ENCODE measurements at regions not wholly inside any gene's neighbourhood (a gene's known extent, or its start where the extent isn't known, plus 50 kb on each side); places are given as distances from the start of the nearest gene placed in this dataset.

DNA sequence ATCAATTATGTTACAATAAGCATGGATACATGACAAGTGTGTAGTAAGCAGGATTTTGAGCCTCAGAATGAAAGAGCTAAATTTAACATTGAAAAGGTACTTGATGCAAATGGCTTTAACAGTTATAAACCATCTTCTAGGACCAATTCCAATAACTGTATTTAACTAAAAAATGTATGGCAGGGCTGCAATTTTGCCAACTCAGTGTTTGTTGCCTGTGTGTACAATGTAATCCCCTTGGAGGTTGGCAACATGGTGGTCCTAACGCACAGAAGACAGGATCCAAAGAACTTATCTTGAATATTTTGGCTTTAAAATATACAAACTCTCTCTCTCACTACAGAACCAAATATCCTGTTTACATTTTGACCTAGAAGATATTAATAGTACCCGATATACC lies 2314.1 kb downstream of the LRRC4C start:
- no peak overlapping the region for H3K27ac ChIP-seq (replicated peaks)
- TF ChIP-seq, protein P1, sequence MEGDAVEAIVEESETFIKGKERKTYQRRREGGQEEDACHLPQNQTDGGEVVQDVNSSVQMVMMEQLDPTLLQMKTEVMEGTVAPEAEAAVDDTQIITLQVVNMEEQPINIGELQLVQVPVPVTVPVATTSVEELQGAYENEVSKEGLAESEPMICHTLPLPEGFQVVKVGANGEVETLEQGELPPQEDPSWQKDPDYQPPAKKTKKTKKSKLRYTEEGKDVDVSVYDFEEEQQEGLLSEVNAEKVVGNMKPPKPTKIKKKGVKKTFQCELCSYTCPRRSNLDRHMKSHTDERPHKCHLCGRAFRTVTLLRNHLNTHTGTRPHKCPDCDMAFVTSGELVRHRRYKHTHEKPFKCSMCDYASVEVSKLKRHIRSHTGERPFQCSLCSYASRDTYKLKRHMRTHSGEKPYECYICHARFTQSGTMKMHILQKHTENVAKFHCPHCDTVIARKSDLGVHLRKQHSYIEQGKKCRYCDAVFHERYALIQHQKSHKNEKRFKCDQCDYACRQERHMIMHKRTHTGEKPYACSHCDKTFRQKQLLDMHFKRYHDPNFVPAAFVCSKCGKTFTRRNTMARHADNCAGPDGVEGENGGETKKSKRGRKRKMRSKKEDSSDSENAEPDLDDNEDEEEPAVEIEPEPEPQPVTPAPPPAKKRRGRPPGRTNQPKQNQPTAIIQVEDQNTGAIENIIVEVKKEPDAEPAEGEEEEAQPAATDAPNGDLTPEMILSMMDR (IDR thresholded peaks at IDR 0.05; ENCODE audit: insufficient read depth, low read length): no peak
- TF ChIP-seq GABPA (IDR thresholded peaks at IDR 0.05; ENCODE audit: low read depth) (no peak), SPI1 (IDR thresholded peaks at IDR 0.05; ENCODE audit: borderline replicate concordance, low read depth) (no peak), POLR2AphosphoS5 (IDR thresholded peaks at IDR 0.05; ENCODE audit: low read depth) (no peak)
- TF ChIP-seq, protein P2, sequence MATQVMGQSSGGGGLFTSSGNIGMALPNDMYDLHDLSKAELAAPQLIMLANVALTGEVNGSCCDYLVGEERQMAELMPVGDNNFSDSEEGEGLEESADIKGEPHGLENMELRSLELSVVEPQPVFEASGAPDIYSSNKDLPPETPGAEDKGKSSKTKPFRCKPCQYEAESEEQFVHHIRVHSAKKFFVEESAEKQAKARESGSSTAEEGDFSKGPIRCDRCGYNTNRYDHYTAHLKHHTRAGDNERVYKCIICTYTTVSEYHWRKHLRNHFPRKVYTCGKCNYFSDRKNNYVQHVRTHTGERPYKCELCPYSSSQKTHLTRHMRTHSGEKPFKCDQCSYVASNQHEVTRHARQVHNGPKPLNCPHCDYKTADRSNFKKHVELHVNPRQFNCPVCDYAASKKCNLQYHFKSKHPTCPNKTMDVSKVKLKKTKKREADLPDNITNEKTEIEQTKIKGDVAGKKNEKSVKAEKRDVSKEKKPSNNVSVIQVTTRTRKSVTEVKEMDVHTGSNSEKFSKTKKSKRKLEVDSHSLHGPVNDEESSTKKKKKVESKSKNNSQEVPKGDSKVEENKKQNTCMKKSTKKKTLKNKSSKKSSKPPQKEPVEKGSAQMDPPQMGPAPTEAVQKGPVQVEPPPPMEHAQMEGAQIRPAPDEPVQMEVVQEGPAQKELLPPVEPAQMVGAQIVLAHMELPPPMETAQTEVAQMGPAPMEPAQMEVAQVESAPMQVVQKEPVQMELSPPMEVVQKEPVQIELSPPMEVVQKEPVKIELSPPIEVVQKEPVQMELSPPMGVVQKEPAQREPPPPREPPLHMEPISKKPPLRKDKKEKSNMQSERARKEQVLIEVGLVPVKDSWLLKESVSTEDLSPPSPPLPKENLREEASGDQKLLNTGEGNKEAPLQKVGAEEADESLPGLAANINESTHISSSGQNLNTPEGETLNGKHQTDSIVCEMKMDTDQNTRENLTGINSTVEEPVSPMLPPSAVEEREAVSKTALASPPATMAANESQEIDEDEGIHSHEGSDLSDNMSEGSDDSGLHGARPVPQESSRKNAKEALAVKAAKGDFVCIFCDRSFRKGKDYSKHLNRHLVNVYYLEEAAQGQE (IDR thresholded peaks at IDR 0.05; ENCODE audit: insufficient replicate concordance, low read depth): no peak
- no peak overlapping the region for H3K4me3 ChIP-seq (replicated peaks; ENCODE audit: insufficient read depth, low read length)
- no peaks in the 10 kb centered on the region for H3K27me3 ChIP-seq (ENCODE audit: insufficient read depth, poor library complexity, severe bottlenecking)
- no peak for DNase-seq (ENCODE audit: low read depth in 1 of 2, low spot score in 1 of 2)

DNA sequence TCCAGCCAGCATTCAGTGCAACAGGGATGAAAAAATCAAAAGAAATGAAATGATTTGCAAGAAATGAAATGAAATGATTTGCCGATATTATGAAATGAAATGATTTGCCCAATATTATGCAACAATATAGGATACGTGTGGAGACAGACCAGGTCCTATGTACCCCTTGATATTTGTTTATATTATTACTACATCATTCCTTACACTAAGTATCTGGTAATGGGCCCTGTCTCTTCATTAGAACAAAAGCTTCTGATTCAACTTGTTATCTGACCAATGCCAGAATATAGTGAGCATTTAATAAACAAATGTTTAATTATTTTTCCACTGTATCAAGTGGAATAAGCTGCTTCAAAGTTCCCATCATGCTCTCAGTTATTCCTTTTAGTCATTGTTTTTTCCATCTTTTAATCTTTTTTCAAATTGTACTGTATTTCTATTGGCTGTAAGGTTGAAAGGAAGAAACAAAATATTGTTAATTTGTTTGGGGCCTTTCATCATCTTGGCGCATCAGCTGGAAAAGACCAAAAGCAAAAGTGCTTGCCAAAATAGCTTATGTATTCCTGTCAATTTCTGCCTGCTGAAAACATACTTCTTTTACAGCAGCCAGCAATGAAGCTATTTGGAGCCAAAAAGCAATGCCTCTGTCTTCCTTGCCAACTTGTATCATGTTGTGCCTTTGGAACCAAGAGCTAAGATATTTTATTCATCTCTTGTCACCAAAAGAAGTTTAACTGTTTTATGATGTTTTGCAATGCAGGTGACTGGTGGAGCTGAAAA lies 2314.9 kb downstream of the LRRC4C start:
- H3K27ac ChIP-seq (replicated peaks): no peak overlapping the region
- H3K4me3 ChIP-seq (replicated peaks; ENCODE audit: insufficient read depth, low read length): no peak overlapping the region
- no peak for TF ChIP-seq GABPA (IDR thresholded peaks at IDR 0.05; ENCODE audit: low read depth)
- TF ChIP-seq, protein P2 (IDR thresholded peaks at IDR 0.05; ENCODE audit: insufficient replicate concordance, low read depth): no peak
- no peak for TF ChIP-seq SPI1 (IDR thresholded peaks at IDR 0.05; ENCODE audit: borderline replicate concordance, low read depth)
- TF ChIP-seq, protein P1 (IDR thresholded peaks at IDR 0.05; ENCODE audit: insufficient read depth, low read length): no peak
- TF ChIP-seq POLR2AphosphoS5 (IDR thresholded peaks at IDR 0.05; ENCODE audit: low read depth): no peak
- H3K27me3 ChIP-seq (ENCODE audit: insufficient read depth, poor library complexity, severe bottlenecking): no peaks in the 10 kb centered on the region
- no peak for DNase-seq (ENCODE audit: low read depth in 1 of 2, low spot score in 1 of 2)

DNA sequence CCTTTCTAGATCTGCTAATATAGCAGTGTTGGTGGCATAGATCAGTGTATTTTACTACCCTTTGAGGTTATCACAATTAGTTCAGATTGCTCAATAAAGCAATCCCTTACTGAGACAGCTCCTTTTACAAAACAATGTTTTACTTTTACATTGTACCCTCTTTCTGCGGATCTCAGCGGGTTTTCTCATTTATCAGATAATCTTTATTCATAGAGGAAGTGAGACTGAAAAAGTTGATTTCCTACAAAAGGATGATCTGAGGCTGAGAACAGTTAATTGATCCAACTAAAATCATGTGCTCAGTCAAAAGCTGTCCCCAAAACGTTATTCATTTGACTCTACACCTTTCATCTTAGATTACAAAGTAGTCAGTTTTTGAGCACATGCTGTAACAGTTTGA lies 2319.9 kb downstream of the LRRC4C start:
- DNase-seq (ENCODE audit: low read depth in 1 of 2, low spot score in 1 of 2): no peak
- TF ChIP-seq SPI1 (IDR thresholded peaks at IDR 0.05; ENCODE audit: borderline replicate concordance, low read depth): no peak
- TF ChIP-seq GABPA (IDR thresholded peaks at IDR 0.05; ENCODE audit: low read depth): no peak
- TF ChIP-seq POLR2AphosphoS5 (IDR thresholded peaks at IDR 0.05; ENCODE audit: low read depth): no peak
- TF ChIP-seq, protein P1 (IDR thresholded peaks at IDR 0.05; ENCODE audit: insufficient read depth, low read length): no peak
- TF ChIP-seq, protein P2 (IDR thresholded peaks at IDR 0.05; ENCODE audit: insufficient replicate concordance, low read depth): no peak
- Histone ChIP-seq H3K4me3 (replicated peaks; ENCODE audit: insufficient read depth, low read length) (no peak overlapping the region), H3K27me3 (ENCODE audit: insufficient read depth, poor library complexity, severe bottlenecking) (no peaks in the 10 kb centered on the region), H3K27ac (replicated peaks) (no peak overlapping the region)

All from HL-60 (cell line).